NCI-H748 treated with DMSO at 0.1 percent for 48 hours (cell line): ENCODE measurements at regions not wholly inside any gene's neighbourhood (a gene's known extent, or its start where the extent isn't known, plus 50 kb on each side); places are given as distances from the start of the nearest gene placed in this dataset.
"Not testable (repeated sequence)": the region's sequence is repeated elsewhere in the genome, so short reads cannot be mapped to it uniquely, and the experiment has no call there.

Experiments used
- DNase-seq: peaks from one replicate; lab custom pipeline; 2025; lab: John Stamatoyannopoulos, UW

GRCh38 chr14:44616204-44616603 is 109.1 kb upstream of the FSCB start:
- DNase-seq = no peak

GRCh38 chr14:44613061-44613712 is 106.1 kb upstream of the FSCB start:
- no peak for DNase-seq

- no peak for DNase-seq
Measured at GRCh38 chr14:44612002-44612401, 104.9 kb upstream of the FSCB start.

- no peak for DNase-seq
Measured at GRCh38 chr14:44609876-44610510, 102.9 kb upstream of the FSCB start.

GRCh38 chr14:44609201-44609600 is 102.1 kb upstream of the FSCB start:
- peak; percentile 73 for DNase-seq

- DNase-seq = no peak
Measured at GRCh38 chr14:44607701-44608100, 100.6 kb upstream of the FSCB start.

- no peak for DNase-seq
Measured at GRCh38 chr14:44606576-44606975, 99.5 kb upstream of the FSCB start.

- not testable (repeated sequence) for DNase-seq
Measured at GRCh38 chr14:44601266-44601665, 94.2 kb upstream of the FSCB start.

GRCh38 chr14:44589180-44589579 is 82.1 kb upstream of the FSCB start:
- DNase-seq = no peak

GRCh38 chr14:44586910-44587309 is 79.8 kb upstream of the FSCB start:
- peak; percentile 98 for DNase-seq

GRCh38 chr14:44576356-44576755 is 69.3 kb upstream of the FSCB start:
- no peak for DNase-seq

GRCh38 chr14:44567997-44568396 is 60.9 kb upstream of the FSCB start:
- DNase-seq = no peak

- no peak for DNase-seq
Measured at GRCh38 chr14:44565968-44566367, 58.9 kb upstream of the FSCB start.

GRCh38 chr14:44564908-44565307 is 57.8 kb upstream of the FSCB start:
- DNase-seq = no peak
